ENCODE measurements at regions not wholly inside any gene's neighbourhood (a gene's known extent, or its start where the extent isn't known, plus 50 kb on each side); places are given as distances from the start of the nearest gene placed in this dataset.

DNA sequence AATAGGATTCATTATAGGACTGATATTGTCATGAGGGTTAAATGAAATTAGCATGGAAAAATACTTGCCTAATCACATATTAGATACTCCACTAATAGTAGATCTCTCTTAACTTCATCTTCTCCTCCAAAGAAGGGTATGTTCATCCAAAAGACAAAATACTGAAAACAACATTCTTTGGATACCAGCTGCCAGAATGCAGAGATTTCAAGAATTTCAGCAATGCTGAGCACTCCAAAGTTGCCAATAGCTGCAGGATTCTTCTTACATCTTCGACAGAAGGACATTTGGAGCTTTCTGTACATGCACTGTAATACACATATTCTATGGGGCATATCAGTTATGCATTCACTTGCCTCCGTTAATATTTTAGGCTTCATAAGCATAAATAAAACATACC lies 436.5 kb downstream of the HAPSTR1 start:
- TF ChIP-seq, protein P1, sequence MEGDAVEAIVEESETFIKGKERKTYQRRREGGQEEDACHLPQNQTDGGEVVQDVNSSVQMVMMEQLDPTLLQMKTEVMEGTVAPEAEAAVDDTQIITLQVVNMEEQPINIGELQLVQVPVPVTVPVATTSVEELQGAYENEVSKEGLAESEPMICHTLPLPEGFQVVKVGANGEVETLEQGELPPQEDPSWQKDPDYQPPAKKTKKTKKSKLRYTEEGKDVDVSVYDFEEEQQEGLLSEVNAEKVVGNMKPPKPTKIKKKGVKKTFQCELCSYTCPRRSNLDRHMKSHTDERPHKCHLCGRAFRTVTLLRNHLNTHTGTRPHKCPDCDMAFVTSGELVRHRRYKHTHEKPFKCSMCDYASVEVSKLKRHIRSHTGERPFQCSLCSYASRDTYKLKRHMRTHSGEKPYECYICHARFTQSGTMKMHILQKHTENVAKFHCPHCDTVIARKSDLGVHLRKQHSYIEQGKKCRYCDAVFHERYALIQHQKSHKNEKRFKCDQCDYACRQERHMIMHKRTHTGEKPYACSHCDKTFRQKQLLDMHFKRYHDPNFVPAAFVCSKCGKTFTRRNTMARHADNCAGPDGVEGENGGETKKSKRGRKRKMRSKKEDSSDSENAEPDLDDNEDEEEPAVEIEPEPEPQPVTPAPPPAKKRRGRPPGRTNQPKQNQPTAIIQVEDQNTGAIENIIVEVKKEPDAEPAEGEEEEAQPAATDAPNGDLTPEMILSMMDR (IDR thresholded peaks at IDR 0.05; ENCODE audit: low read depth, low read length, poor library complexity, severe bottlenecking) = no peak
- TF ChIP-seq EZH2phosphoT487 (IDR thresholded peaks at IDR 0.05; ENCODE audit: borderline replicate concordance, low read length) = no peak

Data from DOHH2 (cell line).